ENCODE measurements at regions not wholly inside any gene's neighbourhood (a gene's known extent, or its start where the extent isn't known, plus 50 kb on each side); places are given as distances from the start of the nearest gene placed in this dataset.

DNA sequence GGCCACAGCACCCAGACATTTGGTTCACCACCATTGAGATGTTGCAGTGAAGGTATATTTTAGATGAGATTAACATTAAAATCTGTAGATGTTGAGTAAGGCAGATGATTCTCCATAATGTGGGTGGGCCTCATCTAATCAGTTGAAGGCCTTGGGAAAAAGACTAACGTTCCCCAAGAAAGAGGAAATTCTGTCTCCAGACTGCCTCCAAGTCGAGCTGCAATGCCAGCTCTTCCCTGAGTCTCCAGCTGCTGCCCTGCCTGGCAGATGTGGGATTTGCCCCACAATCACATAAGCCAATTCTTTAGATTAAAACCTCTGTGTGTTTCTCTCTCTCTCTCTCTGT is 101.9 kb downstream of the PDCL3 start:
- no peaks in the 10 kb centered on the region for H4K20me1 ChIP-seq (ENCODE audit: insufficient read depth, low read length)
- H3K9ac ChIP-seq (ENCODE audit: low read length) = no peak overlapping the region
- H3K4me1 ChIP-seq (ENCODE audit: insufficient read depth, low read length) = no peaks in the 10 kb centered on the region
- DNase-seq (ENCODE audit: low read depth) (no peak), FAIRE-seq (no peak)
- H3K27ac ChIP-seq (ENCODE audit: low read depth, low read length) = no peak overlapping the region
- H3K4me3 ChIP-seq (ENCODE audit: insufficient read depth, low read depth, low read length) = no peak overlapping the region
- Mint-ChIP-seq H3K27me3 (ENCODE audit: low read depth, unreplicated experiment) (peaks cover 24% of the 10 kb centered on the region), H3K27ac (ENCODE audit: unreplicated experiment) (no peak overlapping the region), H3K4me1 (ENCODE audit: low read depth, unreplicated experiment) (no peaks in the 10 kb centered on the region), H3K36me3 (ENCODE audit: low read depth, unreplicated experiment) (no peaks in the 10 kb centered on the region), H3K9me3 (ENCODE audit: unreplicated experiment) (no peaks in the 10 kb centered on the region), H3K4me3 (ENCODE audit: unreplicated experiment) (no peak overlapping the region)
- no peaks in the 10 kb centered on the region for H3K36me3 ChIP-seq (ENCODE audit: insufficient read depth, low read length)
- peaks cover 6% of the 10 kb centered on the region for H3K27me3 ChIP-seq (ENCODE audit: insufficient read depth, low read length)
- no peaks in the 10 kb centered on the region for H3K9me3 ChIP-seq (ENCODE audit: insufficient read depth, low read depth, low read length)
- TF ChIP-seq, protein P1, sequence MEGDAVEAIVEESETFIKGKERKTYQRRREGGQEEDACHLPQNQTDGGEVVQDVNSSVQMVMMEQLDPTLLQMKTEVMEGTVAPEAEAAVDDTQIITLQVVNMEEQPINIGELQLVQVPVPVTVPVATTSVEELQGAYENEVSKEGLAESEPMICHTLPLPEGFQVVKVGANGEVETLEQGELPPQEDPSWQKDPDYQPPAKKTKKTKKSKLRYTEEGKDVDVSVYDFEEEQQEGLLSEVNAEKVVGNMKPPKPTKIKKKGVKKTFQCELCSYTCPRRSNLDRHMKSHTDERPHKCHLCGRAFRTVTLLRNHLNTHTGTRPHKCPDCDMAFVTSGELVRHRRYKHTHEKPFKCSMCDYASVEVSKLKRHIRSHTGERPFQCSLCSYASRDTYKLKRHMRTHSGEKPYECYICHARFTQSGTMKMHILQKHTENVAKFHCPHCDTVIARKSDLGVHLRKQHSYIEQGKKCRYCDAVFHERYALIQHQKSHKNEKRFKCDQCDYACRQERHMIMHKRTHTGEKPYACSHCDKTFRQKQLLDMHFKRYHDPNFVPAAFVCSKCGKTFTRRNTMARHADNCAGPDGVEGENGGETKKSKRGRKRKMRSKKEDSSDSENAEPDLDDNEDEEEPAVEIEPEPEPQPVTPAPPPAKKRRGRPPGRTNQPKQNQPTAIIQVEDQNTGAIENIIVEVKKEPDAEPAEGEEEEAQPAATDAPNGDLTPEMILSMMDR (IDR thresholded peaks at IDR 0.05; ENCODE audit: insufficient read depth, low read depth, low read length) = no peak
- no peaks in the 10 kb centered on the region for H3K79me2 ChIP-seq (ENCODE audit: insufficient read depth, low read length)
- no peak overlapping the region for H3K4me2 ChIP-seq (ENCODE audit: low read length)
- no peak overlapping the region for H2AFZ ChIP-seq (ENCODE audit: low read depth, low read length)

DNA sequence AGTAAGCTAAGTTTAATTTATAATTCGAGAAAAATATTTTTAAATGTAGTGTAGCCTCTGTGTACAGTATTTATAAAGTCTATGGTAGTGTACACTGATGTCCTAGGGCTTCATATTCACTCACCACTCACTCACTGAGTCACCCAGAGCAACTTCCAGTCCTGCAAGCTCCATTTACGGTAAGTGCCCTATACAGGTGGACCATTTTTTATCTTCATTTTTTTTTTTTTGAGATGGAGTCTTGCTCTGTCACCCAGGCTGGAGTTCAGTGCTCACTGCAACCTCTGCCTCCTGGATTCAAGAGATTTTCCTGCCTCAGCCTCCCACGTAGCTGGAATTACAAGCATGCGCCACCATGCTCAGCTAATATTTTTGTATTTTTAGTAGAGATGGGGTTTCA is 104.2 kb downstream of the PDCL3 start:
- H3K4me1 Mint-ChIP-seq (ENCODE audit: low read depth, unreplicated experiment) = no peaks in the 10 kb centered on the region
- H3K27me3 ChIP-seq (ENCODE audit: insufficient read depth, low read length) = peaks cover 6% of the 10 kb centered on the region
- FAIRE-seq = no peak

GRCh38 chr2:100667801-100668200 is 105.0 kb downstream of the PDCL3 start:
- Histone ChIP-seq H3K36me3 (ENCODE audit: insufficient read depth, low read length) (no peaks in the 10 kb centered on the region), H3K4me1 (ENCODE audit: insufficient read depth, low read length) (no peaks in the 10 kb centered on the region), H3K27ac (ENCODE audit: low read depth, low read length) (no peak overlapping the region), H3K79me2 (ENCODE audit: insufficient read depth, low read length) (no peaks in the 10 kb centered on the region), H3K4me3 (ENCODE audit: insufficient read depth, low read depth, low read length) (no peak overlapping the region), H3K9me3 (ENCODE audit: insufficient read depth, low read depth, low read length) (no peaks in the 10 kb centered on the region), H3K9ac (ENCODE audit: low read length) (no peak overlapping the region), H4K20me1 (ENCODE audit: insufficient read depth, low read length) (no peaks in the 10 kb centered on the region), H3K4me2 (ENCODE audit: low read length) (no peak overlapping the region), H2AFZ (ENCODE audit: low read depth, low read length) (no peak overlapping the region), H3K27me3 (ENCODE audit: insufficient read depth, low read length) (peaks cover 6% of the 10 kb centered on the region)
- no peak for TF ChIP-seq EZH2 (IDR thresholded peaks at IDR 0.05; ENCODE audit: insufficient read depth, low read length)
- TF ChIP-seq, protein P1 (IDR thresholded peaks at IDR 0.05; ENCODE audit: insufficient read depth, low read depth, low read length) = no peak
- peaks cover 2% of the 10 kb centered on the region for H3K9me3 Mint-ChIP-seq (ENCODE audit: unreplicated experiment)
- H3K27ac Mint-ChIP-seq (ENCODE audit: unreplicated experiment) = no peak overlapping the region
- no peaks in the 10 kb centered on the region for H3K4me1 Mint-ChIP-seq (ENCODE audit: low read depth, unreplicated experiment)
- peaks cover 30% of the 10 kb centered on the region for H3K27me3 Mint-ChIP-seq (ENCODE audit: low read depth, unreplicated experiment)
- no peak overlapping the region for H3K4me3 Mint-ChIP-seq (ENCODE audit: unreplicated experiment)
- no peak for DNase-seq (ENCODE audit: low read depth)
- FAIRE-seq = no peak
- no peaks in the 10 kb centered on the region for H3K36me3 Mint-ChIP-seq (ENCODE audit: low read depth, unreplicated experiment)

More for the DNA sequence above, 104.2 kb downstream of the PDCL3 start:
- no peak for TF ChIP-seq EZH2 (IDR thresholded peaks at IDR 0.05; ENCODE audit: insufficient read depth, low read length)
- TF ChIP-seq, protein P1 (IDR thresholded peaks at IDR 0.05; ENCODE audit: insufficient read depth, low read depth, low read length) = no peak
- H2AFZ ChIP-seq (ENCODE audit: low read depth, low read length) = no peak overlapping the region
- H3K9ac ChIP-seq (ENCODE audit: low read length) = no peak overlapping the region
- Mint-ChIP-seq H3K36me3 (ENCODE audit: low read depth, unreplicated experiment) (no peaks in the 10 kb centered on the region), H3K27me3 (ENCODE audit: low read depth, unreplicated experiment) (peaks cover 32% of the 10 kb centered on the region), H3K4me3 (ENCODE audit: unreplicated experiment) (no peak overlapping the region), H3K9me3 (ENCODE audit: unreplicated experiment) (peaks cover 2% of the 10 kb centered on the region), H3K27ac (ENCODE audit: unreplicated experiment) (no peak overlapping the region)
- H3K27ac ChIP-seq (ENCODE audit: low read depth, low read length) = no peak overlapping the region
- H3K9me3 ChIP-seq (ENCODE audit: insufficient read depth, low read depth, low read length) = no peaks in the 10 kb centered on the region
- no peaks in the 10 kb centered on the region for H3K79me2 ChIP-seq (ENCODE audit: insufficient read depth, low read length)
- no peak for DNase-seq (ENCODE audit: low read depth)
- no peak overlapping the region for H3K4me2 ChIP-seq (ENCODE audit: low read length)
- no peaks in the 10 kb centered on the region for H4K20me1 ChIP-seq (ENCODE audit: insufficient read depth, low read length)
- H3K4me3 ChIP-seq (ENCODE audit: insufficient read depth, low read depth, low read length) = no peak overlapping the region
- no peaks in the 10 kb centered on the region for H3K36me3 ChIP-seq (ENCODE audit: insufficient read depth, low read length)
- H3K4me1 ChIP-seq (ENCODE audit: insufficient read depth, low read length) = no peaks in the 10 kb centered on the region
